Nephron progenitor cell (in vitro differentiated cells): ENCODE measurements at regions not wholly inside any gene's neighbourhood (a gene's known extent, or its start where the extent isn't known, plus 50 kb on each side); places are given as distances from the start of the nearest gene placed in this dataset.

ENCODE experiments used
- DNase-seq: peaks from one replicate; pipeline ENCODE4 v3.0.0; 2021
- H3K27ac Mint-ChIP-seq: 2 replicates; pipeline ENCODE4 v1.8.0; 2021; ENCODE audit warnings: mild to moderate bottlenecking, moderate library complexity, mixed read lengths
- H3K27me3 Mint-ChIP-seq: 2 replicates; pipeline ENCODE4 v1.8.0; 2021; ENCODE audit warnings: mild to moderate bottlenecking, low read depth, mixed read lengths; ENCODE audit not compliant: poor library complexity
- H3K36me3 Mint-ChIP-seq: 2 replicates; pipeline ENCODE4 v1.8.0; 2021; ENCODE audit warnings: low read depth, mixed read lengths
- H3K4me1 Mint-ChIP-seq: 2 replicates; pipeline ENCODE4 v1.8.0; 2021; ENCODE audit warnings: mixed read lengths
- H3K4me3 Mint-ChIP-seq: 2 replicates; pipeline ENCODE4 v1.8.0; 2021; ENCODE audit warnings: mild to moderate bottlenecking, moderate library complexity, mixed read lengths
- H3K9me3 Mint-ChIP-seq: 2 replicates; pipeline ENCODE4 v1.8.0; 2021; ENCODE audit warnings: mild to moderate bottlenecking, moderate library complexity, mixed read lengths
- CTCF ChIP-seq: fragments of 200-600 bp; sonication (generic); IDR thresholded peaks from 2 replicates; pipeline ENCODE4 v1.5.0; 2021; ENCODE audit warnings: antibody characterized with exemption

GRCh38 chr9:134556531-134557068 lies 85.0 kb upstream of the COL5A1 start:
- Mint-ChIP-seq H3K27me3 (peaks cover 6% of the 10 kb centered on the region), H3K9me3 (no peaks in the 10 kb centered on the region), H3K27ac (no peak overlapping the region), H3K4me1 (peaks cover 44% of the 10 kb centered on the region), H3K4me3 (no peak overlapping the region), H3K36me3 (no peaks in the 10 kb centered on the region)
- no peak for TF ChIP-seq CTCF
- no peak for DNase-seq

GRCh38 chr9:134557331-134557730 lies 84.3 kb upstream of the COL5A1 start:
- Mint-ChIP-seq H3K4me3 (no peak overlapping the region), H3K4me1 (peaks cover 37% of the 10 kb centered on the region), H3K9me3 (no peaks in the 10 kb centered on the region), H3K36me3 (no peaks in the 10 kb centered on the region), H3K27ac (no peak overlapping the region), H3K27me3 (peaks cover 7% of the 10 kb centered on the region)
- no peak for DNase-seq
- TF ChIP-seq CTCF, result no peak

GRCh38 chr9:134558124-134558905 lies 83.3 kb upstream of the COL5A1 start:
- peaks cover 7% of the 10 kb centered on the region for H3K9me3 Mint-ChIP-seq
- no peak overlapping the region for H3K27ac Mint-ChIP-seq
- H3K4me1 Mint-ChIP-seq, result peaks cover 27% of the 10 kb centered on the region
- H3K4me3 Mint-ChIP-seq, result no peak overlapping the region
- H3K36me3 Mint-ChIP-seq, result no peaks in the 10 kb centered on the region
- no peak for DNase-seq
- H3K27me3 Mint-ChIP-seq, result peaks cover 13% of the 10 kb centered on the region
- TF ChIP-seq CTCF, result no peak

GRCh38 chr9:134559013-134559412 lies 82.6 kb upstream of the COL5A1 start:
- no peak for DNase-seq
- Mint-ChIP-seq H3K4me3 (no peak overlapping the region), H3K27ac (no peak overlapping the region), H3K9me3 (peaks cover 10% of the 10 kb centered on the region), H3K4me1 (peaks cover 20% of the 10 kb centered on the region), H3K27me3 (peaks cover 13% of the 10 kb centered on the region), H3K36me3 (no peaks in the 10 kb centered on the region)
- no peak for TF ChIP-seq CTCF

GRCh38 chr9:134560206-134560605 lies 81.4 kb upstream of the COL5A1 start:
- H3K27me3 Mint-ChIP-seq, result peaks cover 14% of the 10 kb centered on the region
- no peak for DNase-seq
- H3K4me1 Mint-ChIP-seq, result peaks cover 8% of the 10 kb centered on the region
- TF ChIP-seq CTCF, result no peak
- H3K9me3 Mint-ChIP-seq, result peaks cover 19% of the 10 kb centered on the region
- no peaks in the 10 kb centered on the region for H3K36me3 Mint-ChIP-seq
- no peak overlapping the region for H3K4me3 Mint-ChIP-seq
- H3K27ac Mint-ChIP-seq, result no peak overlapping the region

- peaks cover 22% of the 10 kb centered on the region for H3K9me3 Mint-ChIP-seq
- H3K4me1 Mint-ChIP-seq, result peaks cover 4% of the 10 kb centered on the region
- H3K27ac Mint-ChIP-seq, result no peak overlapping the region
- peaks cover 12% of the 10 kb centered on the region for H3K27me3 Mint-ChIP-seq
- H3K4me3 Mint-ChIP-seq, result no peak overlapping the region
- no peaks in the 10 kb centered on the region for H3K36me3 Mint-ChIP-seq
- no peak for TF ChIP-seq CTCF
- no peak for DNase-seq
Observed at GRCh38 chr9:134560654-134561053, 80.9 kb upstream of the COL5A1 start.
